CD4-positive, CD25-positive, alpha-beta regulatory T cell (primary cell): ENCODE measurements at regions not wholly inside any gene's neighbourhood (a gene's known extent, or its start where the extent isn't known, plus 50 kb on each side); places are given as distances from the start of the nearest gene placed in this dataset.

Experiments
- ATAC-seq, 2 donors: fragments of 150-1000 bp; cut with Tn5 transposase; one replicate each; pipeline ENCODE4 v1.10.0; 2021; ENCODE audit warnings: low read depth in 2 of 2, moderate number of reproducible peaks in 2 of 2, moderate library complexity in 1 of 2
- DNase-seq, 3 donors: peaks; one replicate each; pipeline versions ENCODE4 v3.0.0 to v3.0.0-alpha.2; 2012 to 2022; ENCODE audit warnings: mixed read lengths in 1 of 3
- H3K27ac ChIP-seq: one replicate; pipeline ENCODE4 v1.7.0; 2013; ENCODE audit warnings: mild to moderate bottlenecking, low read length; ENCODE audit not compliant: insufficient read depth, poor library complexity, severe bottlenecking
- H3K27me3 ChIP-seq: one replicate; pipeline ENCODE4 v1.7.0; 2013; ENCODE audit warnings: low read length; ENCODE audit not compliant: control insufficient read depth, insufficient read depth
- H3K36me3 ChIP-seq: one replicate; pipeline ENCODE4 v1.7.0; 2013; ENCODE audit warnings: mild to moderate bottlenecking, low read length, moderate library complexity; ENCODE audit not compliant: control insufficient read depth, insufficient read depth
- H3K4me1 ChIP-seq: 2 replicates; pipeline ENCODE4 v1.7.0; 2013; ENCODE audit warnings: mild to moderate bottlenecking, low read length; ENCODE audit not compliant: insufficient read depth, control insufficient read depth, poor library complexity, severe bottlenecking
- H3K4me3 ChIP-seq: one replicate; pipeline ENCODE4 v1.7.0; 2013; ENCODE audit warnings: low read depth, mild to moderate bottlenecking, low read length, moderate library complexity
- H3K9me3 ChIP-seq, 2 experiments: 1 replicate in 1 of 2; 2 replicates in 1 of 2; pipeline ENCODE4 v1.7.0; 2013; ENCODE audit warnings: low read length in 2 of 2, mild to moderate bottlenecking in 1 of 2, moderate library complexity in 1 of 2; ENCODE audit not compliant: control insufficient read depth in 2 of 2
- H3K27ac Mint-ChIP-seq, 3 donors: one replicate each; pipeline ENCODE4 v1.8.0; 2020 to 2022; ENCODE audit warnings: mild to moderate bottlenecking in 3 of 3, mixed read lengths in 3 of 3, moderate library complexity in 2 of 3
- H3K27me3 Mint-ChIP-seq: one replicate; pipeline ENCODE4 v1.8.0; 2022; ENCODE audit warnings: mild to moderate bottlenecking, mixed read lengths
- H3K36me3 Mint-ChIP-seq: one replicate; pipeline ENCODE4 v1.8.0; 2020; ENCODE audit warnings: mixed read lengths
- H3K4me1 Mint-ChIP-seq, 4 donors: one replicate each; pipeline ENCODE4 v1.8.0; 2020 to 2022; ENCODE audit warnings: mixed read lengths in 4 of 4, mild to moderate bottlenecking in 1 of 4
- H3K4me3 Mint-ChIP-seq, 4 donors: one replicate each; pipeline ENCODE4 v1.8.0; 2020 to 2022; ENCODE audit warnings: mild to moderate bottlenecking in 4 of 4, mixed read lengths in 4 of 4, moderate library complexity in 3 of 4
- H3K9me3 Mint-ChIP-seq, 7 donors: one replicate each; pipeline ENCODE4 v1.8.0; 2020 to 2022; ENCODE audit warnings: mixed read lengths in 7 of 7, mild to moderate bottlenecking in 3 of 7, moderate library complexity in 2 of 7

DNA sequence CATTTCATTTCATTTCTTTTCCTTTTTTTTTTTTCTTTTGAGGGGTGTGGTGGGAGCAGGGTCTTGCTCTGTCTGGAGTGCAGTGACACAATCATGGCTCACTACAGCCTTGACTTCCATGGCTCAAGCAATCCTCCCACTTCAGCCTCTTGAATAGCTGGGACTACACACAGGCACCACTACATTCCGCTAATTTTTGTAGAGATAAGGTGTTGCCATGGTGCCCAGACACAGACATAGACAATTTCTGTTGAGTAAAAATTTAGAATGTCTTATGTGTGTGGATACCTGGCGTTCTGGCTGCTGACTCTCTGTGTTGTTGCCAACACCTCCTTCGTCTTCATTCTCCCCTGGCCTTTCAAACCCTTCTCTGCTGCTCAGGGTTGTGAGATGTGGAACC lies 54.0 kb upstream of the PRSS58 start:
- H3K27me3 ChIP-seq = peaks cover 5% of the 10 kb centered on the region
- Mint-ChIP-seq H3K9me3 (peaks cover 0 to 5% (median 0%) of the 10 kb centered on the region in 7 donors), H3K27ac (peak overlapping the region in 2 of 3 donors; percentile 66 to 68), H3K4me1 (peaks cover 0 to 23% (median 5%) of the 10 kb centered on the region in 4 donors), H3K27me3 (peaks cover 33% of the 10 kb centered on the region), H3K4me3 (peak overlapping the region in 1 of 4 donors; percentile 29), H3K36me3 (no peaks in the 10 kb centered on the region)
- H3K9me3 ChIP-seq = no peaks in the 10 kb centered on the region
- ATAC-seq (no peak), DNase-seq (no peak)
- no peak overlapping the region for H3K4me3 ChIP-seq
- H3K36me3 ChIP-seq = no peaks in the 10 kb centered on the region
- H3K27ac ChIP-seq = peak overlapping the region; percentile 17
- no peaks in the 10 kb centered on the region for H3K4me1 ChIP-seq

DNA sequence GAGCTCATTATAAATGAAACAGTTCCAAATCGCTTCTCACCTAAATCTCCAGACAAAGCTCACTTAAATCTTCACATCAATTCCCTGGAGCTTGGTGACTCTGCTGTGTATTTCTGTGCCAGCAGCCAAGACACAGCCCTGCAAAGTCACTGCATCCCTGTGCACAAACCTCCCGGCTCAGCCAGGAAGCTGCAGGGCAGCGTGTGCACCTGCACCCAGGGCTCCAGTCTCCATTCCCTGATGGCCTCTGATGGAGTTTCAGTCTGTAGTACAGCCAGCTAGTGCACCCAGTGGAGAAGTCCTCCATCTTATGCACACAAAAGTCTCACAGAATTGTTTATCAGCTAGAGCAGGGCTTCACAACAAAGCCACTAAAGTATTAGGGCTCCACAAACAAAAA lies 51.1 kb upstream of the PRSS58 start:
- peaks cover 20% of the 10 kb centered on the region for H3K27me3 Mint-ChIP-seq
- H3K9me3 Mint-ChIP-seq = peaks cover 0 to 7% (median 0%) of the 10 kb centered on the region in 7 donors
- peak overlapping the region in 3 of 4 donors; percentile 2 to 79 (median 50) for H3K4me3 Mint-ChIP-seq
- H3K9me3 ChIP-seq = no peaks in the 10 kb centered on the region
- no peak overlapping the region for H3K27ac Mint-ChIP-seq
- peaks cover 0 to 25% (median 6%) of the 10 kb centered on the region in 4 donors for H3K4me1 Mint-ChIP-seq
- H3K36me3 ChIP-seq = no peaks in the 10 kb centered on the region
- H3K4me3 ChIP-seq = peak overlapping the region; percentile 32
- no peak overlapping the region for H3K27ac ChIP-seq
- H3K4me1 ChIP-seq = no peaks in the 10 kb centered on the region
- no peak for DNase-seq
- H3K36me3 Mint-ChIP-seq = no peaks in the 10 kb centered on the region
- no peak for ATAC-seq
- H3K27me3 ChIP-seq = no peaks in the 10 kb centered on the region

DNA sequence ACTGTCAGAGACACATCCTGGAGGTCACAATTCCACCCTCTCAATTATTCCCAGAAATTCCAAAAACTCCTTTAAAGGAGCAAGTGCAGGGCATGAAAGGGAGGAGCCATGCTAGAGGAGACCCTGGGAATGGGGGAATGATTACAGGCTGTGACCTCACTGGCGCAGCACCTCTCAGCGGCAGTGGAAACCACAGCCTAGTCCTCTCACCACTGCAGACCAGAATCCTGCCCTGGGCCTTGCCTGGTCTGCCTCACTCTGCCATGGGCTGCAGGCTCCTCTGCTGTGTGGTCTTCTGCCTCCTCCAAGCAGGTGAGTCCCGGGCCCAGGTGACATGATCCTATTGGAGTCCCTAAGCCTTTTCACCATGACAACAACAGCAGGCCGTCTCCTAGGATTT lies 50.5 kb upstream of the PRSS58 start:
- peak overlapping the region in 3 of 4 donors; percentile 44 to 83 (median 64) for H3K4me3 Mint-ChIP-seq
- ATAC-seq (no peak), DNase-seq (no peak)
- Histone ChIP-seq H3K9me3 (no peaks in the 10 kb centered on the region), H3K4me1 (no peaks in the 10 kb centered on the region), H3K4me3 (peak overlapping the region; percentile 32), H3K27ac (no peak overlapping the region), H3K36me3 (no peaks in the 10 kb centered on the region), H3K27me3 (peaks cover 1% of the 10 kb centered on the region)
- peaks cover 20% of the 10 kb centered on the region for H3K27me3 Mint-ChIP-seq
- H3K36me3 Mint-ChIP-seq = no peaks in the 10 kb centered on the region
- H3K4me1 Mint-ChIP-seq = peaks cover under 1 to 24% (median 6%) of the 10 kb centered on the region in 4 donors
- peaks cover 0 to 7% (median 0%) of the 10 kb centered on the region in 7 donors for H3K9me3 Mint-ChIP-seq
- H3K27ac Mint-ChIP-seq = peak overlapping the region in 2 of 3 donors; percentile 23 to 38
